ENCODE measurements at regions not wholly inside any gene's neighbourhood (a gene's known extent, or its start where the extent isn't known, plus 50 kb on each side); places are given as distances from the start of the nearest gene placed in this dataset.
A peak's percentile ranks its signal among the peaks of the same experiment; 100 is the strongest.
"Not testable (repeated sequence)": the region's sequence is repeated elsewhere in the genome, so short reads cannot be mapped to it uniquely, and the experiment has no call there.

- TF ChIP-seq CTCF (conservative IDR thresholded peaks at IDR 0.05), result peak; percentile 37
- H3K27ac ChIP-seq, result not testable (repeated sequence)
Observed at GRCh38 chr16:33913601-33914000, 454.2 kb downstream of the TP53TG3F start.

- not testable (repeated sequence) for H3K27ac ChIP-seq
Observed at GRCh38 chr16:33920761-33921545, 461.5 kb downstream of the TP53TG3F start.

- not testable (repeated sequence) for H3K27ac ChIP-seq
Observed at GRCh38 chr16:33922914-33923313, 463.5 kb downstream of the TP53TG3F start.

GRCh38 chr16:33928026-33928425 is 468.6 kb downstream of the TP53TG3F start:
- H3K27ac ChIP-seq, result not testable (repeated sequence)

- H3K27ac ChIP-seq, result not testable (repeated sequence)
Observed at GRCh38 chr16:33932191-33932590, 472.8 kb downstream of the TP53TG3F start.

GRCh38 chr16:33933039-33933438 is 473.6 kb downstream of the TP53TG3F start:
- not testable (repeated sequence) for H3K27ac ChIP-seq

- H3K27ac ChIP-seq, result not testable (repeated sequence)
Observed at GRCh38 chr16:33935766-33936165, 476.4 kb downstream of the TP53TG3F start.

- peak; percentile 35 for TF ChIP-seq CTCF (conservative IDR thresholded peaks at IDR 0.05)
- H3K27ac ChIP-seq, result not testable (repeated sequence)
Observed at GRCh38 chr16:33938097-33938496, 478.7 kb downstream of the TP53TG3F start.

GRCh38 chr16:33961536-33961935 is 502.1 kb downstream of the TP53TG3F start:
- TF ChIP-seq CTCF (conservative IDR thresholded peaks at IDR 0.05), result peak; percentile 30
- H3K27ac ChIP-seq, result not testable (repeated sequence)

- H3K27ac ChIP-seq, result not testable (repeated sequence)
Observed at GRCh38 chr16:33965534-33965933, 506.1 kb downstream of the TP53TG3F start.

- H3K27ac ChIP-seq, result not testable (repeated sequence)
Observed at GRCh38 chr16:33966855-33967254, 507.4 kb downstream of the TP53TG3F start.

- H3K27ac ChIP-seq, result not testable (repeated sequence)
Observed at GRCh38 chr16:33974557-33974956, 515.1 kb downstream of the TP53TG3F start.

GRCh38 chr16:33975744-33976143 is 516.3 kb downstream of the TP53TG3F start:
- H3K27ac ChIP-seq, result not testable (repeated sequence)

- H3K27ac ChIP-seq, result not testable (repeated sequence)
Observed at GRCh38 chr16:33976521-33976920, 517.1 kb downstream of the TP53TG3F start.

GRCh38 chr16:33978784-33979183 is 519.4 kb downstream of the TP53TG3F start:
- H3K27ac ChIP-seq, result not testable (repeated sequence)

- H3K27ac ChIP-seq, result not testable (repeated sequence)
Observed at GRCh38 chr16:33979613-33980012, 520.2 kb downstream of the TP53TG3F start.

- H3K27ac ChIP-seq, result not testable (repeated sequence)
Observed at GRCh38 chr16:33980736-33981135, 521.3 kb downstream of the TP53TG3F start.

GRCh38 chr16:33984428-33984827 is 525.0 kb downstream of the TP53TG3F start:
- not testable (repeated sequence) for H3K27ac ChIP-seq

- H3K27ac ChIP-seq, result not testable (repeated sequence)
Observed at GRCh38 chr16:33986521-33986920, 527.1 kb downstream of the TP53TG3F start.

All from C4-2B (cell line).